ENCODE measurements at regions not wholly inside any gene's neighbourhood (a gene's known extent, or its start where the extent isn't known, plus 50 kb on each side); places are given as distances from the start of the nearest gene placed in this dataset.
"Not testable (repeated sequence)": the region's sequence is repeated elsewhere in the genome, so short reads cannot be mapped to it uniquely, and the experiment has no call there.

GRCh38 chr6:22164236-22164635 lies 132.6 kb downstream of the PRL start:
- no peak for DNase-seq

DNA sequence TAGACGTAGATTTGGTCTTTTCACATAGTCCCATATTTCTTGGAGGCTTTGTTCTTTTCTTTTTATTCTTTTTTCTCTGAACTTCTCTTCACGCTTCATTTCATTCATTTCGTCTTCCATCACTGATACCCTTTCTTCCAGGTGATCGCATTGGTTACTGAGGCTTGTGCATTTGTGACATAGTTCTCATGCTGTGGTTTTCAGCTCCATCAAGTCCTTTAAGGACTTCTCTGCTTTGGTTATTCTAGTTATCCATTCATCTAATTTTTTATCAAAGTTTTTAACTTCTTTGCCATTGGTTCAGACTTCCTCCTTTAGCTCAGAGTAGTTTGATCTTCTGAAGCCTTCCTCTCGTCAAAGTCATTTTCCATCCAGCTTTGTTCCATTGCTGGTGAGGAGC lies 125.8 kb downstream of the PRL start:
- not testable (repeated sequence) for DNase-seq

GRCh38 chr6:22171885-22172284 lies 125.0 kb downstream of the PRL start:
- DNase-seq = not testable (repeated sequence)

- DNase-seq = no peak
Observed at GRCh38 chr6:22173311-22173710, 123.5 kb downstream of the PRL start.

- not testable (repeated sequence) for DNase-seq
Observed at GRCh38 chr6:22180250-22180649, 116.6 kb downstream of the PRL start.

- no peak for DNase-seq
Observed at GRCh38 chr6:22184371-22184770, 112.5 kb downstream of the PRL start.

DNA sequence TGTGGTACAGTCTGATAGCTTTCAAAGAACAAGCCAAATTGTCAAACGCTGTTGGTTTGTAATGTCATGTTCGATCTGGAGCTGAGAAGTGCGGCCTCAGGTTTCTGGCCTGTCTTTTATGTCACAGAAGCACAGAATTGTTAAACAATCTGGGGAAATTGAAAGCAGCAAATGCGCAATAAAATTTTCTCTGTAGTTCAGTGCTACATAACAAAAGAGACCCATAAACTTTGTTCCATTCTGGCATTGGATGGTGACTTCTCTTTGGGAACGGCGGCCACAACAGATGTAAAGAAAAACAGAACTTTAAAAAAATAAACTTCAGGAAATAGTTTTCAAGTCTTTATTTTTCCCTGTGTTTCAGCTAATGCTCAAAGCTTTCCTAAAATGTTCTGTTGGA lies 106.9 kb downstream of the PRL start:
- no peak for DNase-seq

GRCh38 chr6:22194188-22194921 lies 102.5 kb downstream of the PRL start:
- DNase-seq = no peak

DNA sequence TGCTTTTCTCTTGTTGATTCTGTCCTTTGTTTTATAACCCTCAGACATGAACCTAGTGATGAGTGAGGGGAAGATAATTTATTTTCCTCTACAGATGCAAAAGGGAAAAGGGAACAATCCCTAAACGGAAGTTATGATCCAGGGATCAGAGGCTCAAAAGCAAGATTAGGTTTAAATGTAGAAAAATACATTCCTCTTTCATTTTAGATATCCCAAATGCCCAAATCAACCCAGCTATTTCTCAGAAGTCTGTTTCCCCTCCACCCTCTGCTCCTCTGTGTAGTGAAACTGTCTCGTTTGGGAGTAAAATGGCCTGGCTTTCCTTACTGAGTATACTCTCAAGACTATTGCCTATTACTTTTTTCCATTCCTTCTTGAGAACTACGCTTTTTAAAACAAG lies 97.1 kb downstream of the PRL start:
- DNase-seq = no peak

DNA sequence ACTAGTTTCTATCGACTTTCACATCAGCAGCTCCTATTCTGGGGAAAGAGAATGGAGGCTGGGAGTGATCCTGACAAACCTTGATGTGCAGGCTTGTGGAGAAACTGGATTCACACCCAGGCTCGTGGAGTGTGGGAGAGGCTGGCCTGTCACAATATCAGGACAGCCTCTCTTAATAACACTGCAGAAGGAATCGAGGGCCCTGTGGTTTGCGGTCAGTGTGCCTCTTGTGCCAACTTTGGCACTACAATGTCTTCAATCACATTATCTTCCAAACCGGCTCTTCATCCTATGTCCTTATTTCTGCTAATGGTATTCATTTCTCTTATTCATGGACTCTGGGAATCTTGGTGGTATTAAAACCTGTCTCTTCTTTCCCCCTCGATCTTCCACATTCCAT lies 92.7 kb downstream of the PRL start:
- no peak for DNase-seq

DNA sequence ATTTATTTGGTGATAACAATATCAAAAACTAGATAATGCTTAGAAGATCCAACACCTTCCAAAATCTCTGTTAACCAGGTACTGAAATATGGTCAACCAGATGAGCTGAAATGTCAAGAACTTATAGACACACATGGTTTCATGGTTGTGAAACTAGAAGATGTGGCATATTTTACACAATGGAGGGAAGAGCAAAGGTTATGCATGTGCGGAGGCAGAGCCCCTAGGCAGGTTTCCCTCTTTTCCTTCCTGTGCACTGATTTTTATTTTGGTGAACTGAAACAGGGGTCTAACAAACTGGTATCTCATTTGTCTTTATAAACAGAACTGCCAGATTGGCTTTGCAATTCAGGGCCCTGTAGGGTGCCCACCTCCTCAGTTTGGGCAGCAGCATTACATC lies 91.6 kb downstream of the PRL start:
- DNase-seq = no peak

- no peak for DNase-seq
Observed at GRCh38 chr6:22206106-22206505, 90.7 kb downstream of the PRL start.

GRCh38 chr6:22208026-22208425 lies 88.8 kb downstream of the PRL start:
- DNase-seq = no peak

DNA sequence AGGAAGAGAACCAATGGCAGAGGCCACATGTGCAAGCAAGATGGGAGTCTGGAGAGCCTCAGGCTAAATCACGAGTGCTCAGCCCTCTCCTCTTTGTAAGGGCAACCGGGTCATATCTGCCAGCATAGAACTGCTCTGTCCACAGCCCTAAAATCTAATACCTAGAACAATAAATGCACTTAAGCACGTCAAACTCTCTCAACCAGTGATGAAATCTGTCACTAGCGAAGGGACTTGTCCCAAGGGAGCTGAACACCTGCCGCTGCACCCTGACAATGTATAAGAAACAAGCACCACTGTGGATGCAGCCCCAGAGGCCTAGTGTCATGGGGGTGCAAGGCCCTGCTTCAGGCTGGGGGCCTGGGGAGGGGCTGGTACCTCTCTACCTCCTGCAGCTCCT lies 82.5 kb downstream of the PRL start:
- DNase-seq = no peak

DNA sequence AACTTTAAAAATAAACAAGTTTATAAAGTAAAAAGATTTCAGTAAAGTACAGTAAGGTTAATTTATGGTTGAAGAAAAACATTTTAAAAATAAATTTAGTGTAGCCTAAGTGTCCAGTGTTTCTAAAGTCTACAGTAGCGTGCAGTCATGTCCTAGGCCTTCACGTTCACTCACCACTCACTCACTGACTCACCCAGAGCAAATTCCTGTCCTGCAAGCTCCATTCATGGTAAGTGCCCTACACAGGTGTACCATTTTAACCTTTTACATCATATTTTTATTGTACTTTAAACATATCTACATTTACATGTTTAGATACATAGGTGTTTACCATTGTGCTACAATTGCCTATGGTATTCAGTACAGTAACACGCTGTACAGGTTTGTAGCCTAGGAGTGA lies 81.4 kb downstream of the PRL start:
- DNase-seq = not testable (repeated sequence)

- DNase-seq = no peak
Observed at GRCh38 chr6:22218410-22218809, 78.4 kb downstream of the PRL start.

- DNase-seq = no peak
Observed at GRCh38 chr6:22219925-22220324, 76.9 kb downstream of the PRL start.

DNA sequence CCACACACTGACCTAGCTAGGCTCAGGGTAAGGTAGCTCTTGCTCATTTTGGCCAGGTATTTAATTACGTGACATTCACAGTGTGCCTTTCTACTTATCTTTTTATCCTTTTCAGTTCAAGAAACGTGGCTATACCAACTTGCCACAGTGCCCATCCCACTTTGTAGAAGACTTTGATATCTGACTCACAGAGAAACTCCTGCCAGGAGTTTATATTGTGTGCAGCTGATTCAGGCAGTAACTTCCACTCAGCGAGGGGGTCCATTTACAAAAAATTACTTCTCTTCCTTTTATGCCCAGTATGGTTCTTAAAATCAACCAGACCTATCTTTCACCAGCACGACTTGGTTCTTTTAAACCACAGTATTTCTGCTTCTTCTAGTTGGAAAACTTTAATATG lies 75.6 kb downstream of the PRL start:
- no peak for DNase-seq

DNA sequence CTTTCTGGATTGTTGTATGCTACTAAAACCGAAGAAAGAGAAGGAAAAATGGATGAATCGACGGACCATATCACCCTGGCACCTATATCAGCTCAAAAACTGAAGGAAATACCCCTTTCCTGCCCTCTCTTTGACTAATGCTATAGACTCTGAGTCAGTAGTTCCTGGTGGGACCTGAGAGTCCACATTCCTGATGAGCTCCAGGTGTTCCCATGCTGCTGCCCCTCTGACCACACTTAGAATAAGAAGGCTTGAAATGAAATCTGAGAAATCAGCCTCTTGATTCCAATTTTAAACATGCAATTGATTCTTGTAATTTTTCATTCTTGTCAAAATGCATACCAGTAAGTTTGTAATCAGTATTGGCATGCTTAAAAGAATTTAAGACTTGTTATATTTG lies 75.2 kb downstream of the PRL start:
- DNase-seq = no peak

GRCh38 chr6:22222469-22222868 lies 74.4 kb downstream of the PRL start:
- no peak for DNase-seq

- DNase-seq = no peak
Observed at GRCh38 chr6:22227824-22228610, 68.8 kb downstream of the PRL start.

- no peak for DNase-seq
Observed at GRCh38 chr6:22231050-22231449, 65.8 kb downstream of the PRL start.

DNA sequence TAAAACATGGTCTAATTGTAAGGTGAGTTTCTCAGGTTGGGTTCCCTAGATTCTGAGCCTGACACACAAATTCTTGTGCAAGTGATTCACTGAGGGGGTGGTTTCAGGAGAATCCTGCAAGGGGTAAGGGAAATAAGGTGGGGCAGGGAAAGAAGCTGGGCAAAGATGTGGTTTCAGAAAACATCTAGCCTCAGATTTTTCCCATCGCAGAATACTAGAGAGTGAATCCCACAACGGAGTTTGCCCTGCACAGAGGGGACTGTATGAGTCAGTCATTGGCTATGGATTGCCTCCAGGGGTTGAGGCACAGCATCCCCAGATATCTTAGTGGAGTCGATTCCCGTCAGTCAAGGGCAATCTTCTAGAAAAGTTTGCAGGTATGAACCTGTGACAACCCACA lies 65.2 kb downstream of the PRL start:
- no peak for DNase-seq

DNA sequence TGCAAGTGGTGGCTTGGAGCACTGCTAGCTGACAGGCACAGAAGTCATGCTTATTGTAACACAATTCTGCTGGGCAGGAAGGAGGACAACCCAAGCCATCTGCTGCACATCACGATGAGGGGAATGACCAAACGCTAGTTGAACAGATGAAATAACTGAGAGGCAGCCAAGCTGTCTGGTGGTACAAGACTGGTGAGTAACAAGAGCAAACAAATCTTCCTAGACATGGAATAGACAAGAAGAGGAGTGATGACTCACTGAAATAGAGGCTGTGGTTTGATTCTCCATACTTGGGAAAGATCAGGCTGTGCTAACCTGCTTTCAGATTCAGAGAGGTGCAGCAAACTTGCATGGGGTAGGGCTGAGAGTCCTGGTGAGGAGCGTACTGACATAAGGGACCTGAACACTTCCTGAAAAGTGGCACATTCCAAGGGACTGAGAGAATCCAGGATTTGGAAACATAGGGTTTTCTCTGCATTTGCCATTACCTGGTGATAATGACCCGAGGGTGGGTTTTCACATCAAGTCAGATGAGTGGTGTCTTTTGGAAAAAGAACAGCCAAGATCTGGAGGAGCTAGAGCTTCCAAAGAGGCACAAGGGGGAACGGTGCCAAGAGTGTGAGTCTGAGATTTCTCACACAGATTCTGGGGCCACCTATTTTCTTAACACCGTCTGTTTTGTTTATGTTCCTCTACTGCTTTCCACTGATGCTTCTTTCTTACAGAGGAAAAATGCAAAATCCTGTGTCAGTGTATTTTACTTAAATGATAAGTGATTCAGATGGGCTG lies 60.0 kb downstream of the PRL start:
- DNase-seq = no peak
